Suprapubic skin (tissue), 4 donors: ENCODE measurements at regions not wholly inside any gene's neighbourhood (a gene's known extent, or its start where the extent isn't known, plus 50 kb on each side); places are given as distances from the start of the nearest gene placed in this dataset.

Experiments used
- DNase-seq, 2 donors: peaks; one replicate each; pipeline ENCODE4 v3.0.0-alpha.2; 2019; ENCODE audit warnings: low spot score in 2 of 2
- H3K27ac ChIP-seq: fragments of 200-600 bp; sonication (generic); one replicate; pipeline ENCODE4 v1.5.1; 2019
- H3K27me3 ChIP-seq: fragments of 200-600 bp; sonication (generic); one replicate; pipeline ENCODE4 v1.5.1; 2019
- H3K36me3 ChIP-seq: fragments of 200-600 bp; sonication (generic); one replicate; pipeline ENCODE4 v1.5.1; 2019
- H3K4me1 ChIP-seq: fragments of 200-600 bp; sonication (generic); one replicate; pipeline ENCODE4 v1.5.1; 2019
- H3K4me3 ChIP-seq: fragments of 200-600 bp; sonication (generic); one replicate; pipeline ENCODE4 v1.5.1; 2019; ENCODE audit warnings: mild to moderate bottlenecking
- H3K9me3 ChIP-seq: fragments of 200-600 bp; sonication (generic); one replicate; pipeline ENCODE4 v1.5.1; 2019
- CTCF ChIP-seq, 2 donors: fragments of 200-600 bp in 1 of 2; fragments of 450-650 bp in 1 of 2; sonication (generic) in 1 of 2; IDR thresholded peaks; one replicate each; pipeline ENCODE4 v1.5.1; 2016 to 2019; ENCODE audit warnings: antibody characterized with exemption in 2 of 2, mild to moderate bottlenecking in 1 of 2, moderate library complexity in 1 of 2
- EP300 ChIP-seq: sonication (generic); formaldehyde crosslinking; IDR thresholded peaks from one replicate; pipeline ENCODE4 v1.6.1; 2017; ENCODE audit warnings: antibody characterized with exemption
- POLR2A ChIP-seq, 2 donors: fragments of 450-650 bp; IDR thresholded peaks; one replicate each; pipeline ENCODE4 v1.6.1; 2017; ENCODE audit warnings: antibody characterized with exemption in 2 of 2, mild to moderate bottlenecking in 2 of 2, moderate library complexity in 2 of 2
- POLR2AphosphoS5 ChIP-seq, 3 donors: sonication (generic); formaldehyde crosslinking; IDR thresholded peaks; one replicate each; pipeline ENCODE4 v1.6.1; 2017; ENCODE audit warnings: antibody characterized with exemption in 3 of 3
- WGBS: methylation state at CpG from one replicate; pipeline ENCODE4 v1.1.5; 2018; 5-methylcytosine and 5-hydroxymethylcytosine counted together

GRCh38 chr16:6689643-6690042 is 643.0 kb upstream of the RBFOX1 start:
- DNase-seq, result no peak
- H3K27me3 ChIP-seq, result no peaks in the 10 kb centered on the region
- H3K9me3 ChIP-seq, result no peaks in the 10 kb centered on the region
- no peaks in the 10 kb centered on the region for H3K4me1 ChIP-seq
- H3K4me3 ChIP-seq, result no peak overlapping the region
- WGBS, result 50% methylated on average over 5 of the region's 5 CpGs
- H3K27ac ChIP-seq, result no peak overlapping the region
- no peak for TF ChIP-seq CTCF (IDR thresholded peaks at IDR 0.05)
- TF ChIP-seq POLR2AphosphoS5 (IDR thresholded peaks at IDR 0.05), result no peak
- no peak for TF ChIP-seq EP300
- TF ChIP-seq POLR2A (IDR thresholded peaks at IDR 0.05), result no peak
- no peaks in the 10 kb centered on the region for H3K36me3 ChIP-seq

DNA sequence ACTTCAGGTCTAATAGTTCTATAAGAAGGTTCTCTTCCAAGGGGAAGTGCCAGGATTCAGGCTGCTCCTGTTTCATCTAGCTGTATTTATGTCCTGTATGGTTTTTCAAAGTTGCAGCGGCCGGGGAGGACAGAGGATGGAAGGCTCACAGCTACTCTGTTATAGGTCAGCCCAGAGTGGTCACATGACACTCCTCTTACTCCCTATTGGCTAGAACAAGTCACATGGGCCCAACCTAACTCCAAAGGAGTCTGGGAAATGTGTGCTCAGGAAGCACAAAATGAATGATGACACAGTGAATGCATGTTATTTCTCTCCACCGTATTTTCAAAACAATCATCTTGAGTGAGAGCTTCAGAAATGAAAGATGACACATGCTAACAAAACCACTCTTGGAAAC is 645.1 kb upstream of the RBFOX1 start:
- 86% methylated on average over 3 of the region's 3 CpGs for WGBS
- Histone ChIP-seq H3K36me3 (no peaks in the 10 kb centered on the region), H3K9me3 (no peaks in the 10 kb centered on the region), H3K4me3 (no peak overlapping the region), H3K27me3 (no peaks in the 10 kb centered on the region), H3K27ac (no peak overlapping the region), H3K4me1 (no peaks in the 10 kb centered on the region)
- no peak for DNase-seq
- TF ChIP-seq POLR2A (IDR thresholded peaks at IDR 0.05) (no peak), CTCF (IDR thresholded peaks at IDR 0.05) (no peak), POLR2AphosphoS5 (IDR thresholded peaks at IDR 0.05) (no peak), EP300 (no peak)

GRCh38 chr16:6684076-6684673 is 648.5 kb upstream of the RBFOX1 start:
- Histone ChIP-seq H3K9me3 (no peaks in the 10 kb centered on the region), H3K27me3 (no peaks in the 10 kb centered on the region), H3K4me3 (no peak overlapping the region), H3K4me1 (no peaks in the 10 kb centered on the region), H3K27ac (no peak overlapping the region), H3K36me3 (no peaks in the 10 kb centered on the region)
- no peak for DNase-seq
- WGBS, result 11% methylated on average over 7 of the region's 7 CpGs
- TF ChIP-seq CTCF (IDR thresholded peaks at IDR 0.05) (peak in 1 of 2 donors; percentile 21), POLR2AphosphoS5 (IDR thresholded peaks at IDR 0.05) (no peak)

- Histone ChIP-seq H3K27me3 (no peaks in the 10 kb centered on the region), H3K27ac (no peak overlapping the region), H3K36me3 (no peaks in the 10 kb centered on the region), H3K4me1 (no peaks in the 10 kb centered on the region), H3K4me3 (no peak overlapping the region), H3K9me3 (no peaks in the 10 kb centered on the region)
- TF ChIP-seq POLR2A (IDR thresholded peaks at IDR 0.05) (no peak), CTCF (IDR thresholded peaks at IDR 0.05) (peak; percentile 15 to 61), POLR2AphosphoS5 (IDR thresholded peaks at IDR 0.05) (no peak)
- 47% methylated on average over 19 of the region's 19 CpGs for WGBS
- no peak for DNase-seq
Observed at GRCh38 chr16:6682142-6682811, 650.4 kb upstream of the RBFOX1 start.

DNA sequence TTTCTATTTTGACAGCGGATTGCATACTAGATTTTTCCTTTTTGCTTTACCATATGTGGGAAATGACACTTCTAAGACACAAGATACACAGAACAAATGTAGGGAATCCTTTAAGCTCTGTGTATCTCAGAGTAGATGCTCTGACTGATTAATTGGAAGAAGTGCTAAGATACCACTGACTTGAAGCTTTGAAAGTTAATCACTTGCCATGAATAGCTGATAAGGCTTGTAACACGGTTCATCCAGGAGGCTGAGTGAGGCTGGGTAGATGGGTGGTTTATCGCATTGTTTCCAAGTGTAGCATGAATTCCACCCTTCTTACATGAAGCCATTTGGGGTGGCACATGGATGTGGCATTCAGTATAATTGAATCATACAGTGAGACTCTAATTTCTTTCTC is 654.1 kb upstream of the RBFOX1 start:
- TF ChIP-seq CTCF (IDR thresholded peaks at IDR 0.05) (no peak), EP300 (no peak), POLR2AphosphoS5 (IDR thresholded peaks at IDR 0.05) (no peak), POLR2A (IDR thresholded peaks at IDR 0.05) (no peak)
- DNase-seq, result no peak
- no peaks in the 10 kb centered on the region for H3K36me3 ChIP-seq
- H3K4me1 ChIP-seq, result no peaks in the 10 kb centered on the region
- 81% methylated on average over 3 of the region's 3 CpGs for WGBS
- H3K27ac ChIP-seq, result no peak overlapping the region
- H3K4me3 ChIP-seq, result no peak overlapping the region
- H3K27me3 ChIP-seq, result no peaks in the 10 kb centered on the region
- H3K9me3 ChIP-seq, result no peaks in the 10 kb centered on the region
